ENCODE measurements at regions not wholly inside any gene's neighbourhood (a gene's known extent, or its start where the extent isn't known, plus 50 kb on each side); places are given as distances from the start of the nearest gene placed in this dataset.

DNA sequence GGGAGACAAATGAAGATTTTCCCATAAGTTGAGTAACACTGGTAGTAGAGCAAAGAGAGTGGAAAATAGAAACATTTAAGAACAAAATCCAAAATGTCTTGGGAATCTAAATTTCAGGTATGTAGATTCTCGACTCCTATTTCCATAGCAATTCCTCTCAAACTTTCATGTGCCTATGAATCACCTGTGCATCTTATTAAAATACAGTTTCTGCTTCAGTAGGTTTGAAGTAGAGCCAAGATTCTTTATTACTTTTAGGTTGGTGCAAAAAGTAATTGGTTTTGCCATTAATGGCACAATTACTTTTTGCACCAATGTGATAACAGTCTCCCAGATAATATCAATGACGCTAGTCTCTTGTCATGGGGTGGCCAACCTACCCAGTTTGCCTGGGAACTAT is 115.3 kb upstream of the SLC5A12 start:
- TF ChIP-seq, protein P1, sequence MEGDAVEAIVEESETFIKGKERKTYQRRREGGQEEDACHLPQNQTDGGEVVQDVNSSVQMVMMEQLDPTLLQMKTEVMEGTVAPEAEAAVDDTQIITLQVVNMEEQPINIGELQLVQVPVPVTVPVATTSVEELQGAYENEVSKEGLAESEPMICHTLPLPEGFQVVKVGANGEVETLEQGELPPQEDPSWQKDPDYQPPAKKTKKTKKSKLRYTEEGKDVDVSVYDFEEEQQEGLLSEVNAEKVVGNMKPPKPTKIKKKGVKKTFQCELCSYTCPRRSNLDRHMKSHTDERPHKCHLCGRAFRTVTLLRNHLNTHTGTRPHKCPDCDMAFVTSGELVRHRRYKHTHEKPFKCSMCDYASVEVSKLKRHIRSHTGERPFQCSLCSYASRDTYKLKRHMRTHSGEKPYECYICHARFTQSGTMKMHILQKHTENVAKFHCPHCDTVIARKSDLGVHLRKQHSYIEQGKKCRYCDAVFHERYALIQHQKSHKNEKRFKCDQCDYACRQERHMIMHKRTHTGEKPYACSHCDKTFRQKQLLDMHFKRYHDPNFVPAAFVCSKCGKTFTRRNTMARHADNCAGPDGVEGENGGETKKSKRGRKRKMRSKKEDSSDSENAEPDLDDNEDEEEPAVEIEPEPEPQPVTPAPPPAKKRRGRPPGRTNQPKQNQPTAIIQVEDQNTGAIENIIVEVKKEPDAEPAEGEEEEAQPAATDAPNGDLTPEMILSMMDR (IDR thresholded peaks at IDR 0.05): no peak
- TF ChIP-seq POLR2AphosphoS5 (IDR thresholded peaks at IDR 0.05; ENCODE audit: low read depth, low read length) (no peak), SIN3A (IDR thresholded peaks at IDR 0.05; ENCODE audit: borderline replicate concordance, insufficient read depth, low read depth, low read length) (no peak), TCF7L2 (IDR thresholded peaks at IDR 0.05; ENCODE audit: low read depth, low read length) (no peak)
- TF ChIP-seq, protein P2, sequence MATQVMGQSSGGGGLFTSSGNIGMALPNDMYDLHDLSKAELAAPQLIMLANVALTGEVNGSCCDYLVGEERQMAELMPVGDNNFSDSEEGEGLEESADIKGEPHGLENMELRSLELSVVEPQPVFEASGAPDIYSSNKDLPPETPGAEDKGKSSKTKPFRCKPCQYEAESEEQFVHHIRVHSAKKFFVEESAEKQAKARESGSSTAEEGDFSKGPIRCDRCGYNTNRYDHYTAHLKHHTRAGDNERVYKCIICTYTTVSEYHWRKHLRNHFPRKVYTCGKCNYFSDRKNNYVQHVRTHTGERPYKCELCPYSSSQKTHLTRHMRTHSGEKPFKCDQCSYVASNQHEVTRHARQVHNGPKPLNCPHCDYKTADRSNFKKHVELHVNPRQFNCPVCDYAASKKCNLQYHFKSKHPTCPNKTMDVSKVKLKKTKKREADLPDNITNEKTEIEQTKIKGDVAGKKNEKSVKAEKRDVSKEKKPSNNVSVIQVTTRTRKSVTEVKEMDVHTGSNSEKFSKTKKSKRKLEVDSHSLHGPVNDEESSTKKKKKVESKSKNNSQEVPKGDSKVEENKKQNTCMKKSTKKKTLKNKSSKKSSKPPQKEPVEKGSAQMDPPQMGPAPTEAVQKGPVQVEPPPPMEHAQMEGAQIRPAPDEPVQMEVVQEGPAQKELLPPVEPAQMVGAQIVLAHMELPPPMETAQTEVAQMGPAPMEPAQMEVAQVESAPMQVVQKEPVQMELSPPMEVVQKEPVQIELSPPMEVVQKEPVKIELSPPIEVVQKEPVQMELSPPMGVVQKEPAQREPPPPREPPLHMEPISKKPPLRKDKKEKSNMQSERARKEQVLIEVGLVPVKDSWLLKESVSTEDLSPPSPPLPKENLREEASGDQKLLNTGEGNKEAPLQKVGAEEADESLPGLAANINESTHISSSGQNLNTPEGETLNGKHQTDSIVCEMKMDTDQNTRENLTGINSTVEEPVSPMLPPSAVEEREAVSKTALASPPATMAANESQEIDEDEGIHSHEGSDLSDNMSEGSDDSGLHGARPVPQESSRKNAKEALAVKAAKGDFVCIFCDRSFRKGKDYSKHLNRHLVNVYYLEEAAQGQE (IDR thresholded peaks at IDR 0.05; ENCODE audit: insufficient read depth in 1 of 2, low read depth in 2 of 2, low read length in 1 of 2): no peak

All from Panc1 (cell line).